Ascending aorta (tissue), 2 donors: ENCODE measurements at regions not wholly inside any gene's neighbourhood (a gene's known extent, or its start where the extent isn't known, plus 50 kb on each side); places are given as distances from the start of the nearest gene placed in this dataset.

Source experiments
- DNase-seq, 2 donors: peaks; one replicate each; pipeline ENCODE4 v3.0.0-alpha.2; 2019; ENCODE audit warnings: low spot score in 2 of 2
- H3K27ac ChIP-seq, 2 donors: fragments of 200-600 bp; sonication (generic); one replicate each; pipeline ENCODE4 v1.5.1; 2016 to 2017; ENCODE audit warnings: mild to moderate bottlenecking in 1 of 2
- H3K27me3 ChIP-seq: fragments of 200-600 bp; sonication (generic); one replicate; pipeline ENCODE4 v1.5.1; 2017
- H3K36me3 ChIP-seq, 2 donors: fragments of 200-600 bp; sonication (generic); one replicate each; pipeline ENCODE4 v1.5.1; 2016
- H3K4me1 ChIP-seq, 2 donors: fragments of 200-600 bp; sonication (generic); one replicate each; pipeline ENCODE4 v1.5.1; 2016 to 2017; ENCODE audit warnings: mild to moderate bottlenecking in 1 of 2
- H3K4me3 ChIP-seq, 2 donors: fragments of 200-600 bp; sonication (generic); one replicate each; pipeline ENCODE4 v1.5.1; 2016 to 2017; ENCODE audit warnings: mild to moderate bottlenecking in 1 of 2
- H3K9me3 ChIP-seq, 2 donors: fragments of 200-600 bp; sonication (generic); one replicate each; pipeline ENCODE4 v1.5.1; 2016
- CTCF ChIP-seq, 3 experiments: fragments of 200-600 bp in 2 of 3; fragments of 450-650 bp in 1 of 3; sonication (generic) in 2 of 3; IDR thresholded peaks; one replicate each; pipeline ENCODE4 v1.5.1; 2016 to 2019; ENCODE audit warnings: antibody characterized with exemption in 3 of 3, mild to moderate bottlenecking in 1 of 3, moderate library complexity in 1 of 3
- intact Hi-C: fragments of 100-400 bp; cut with DNase I; formaldehyde crosslinking; loops from one replicate; pipeline ENCODE4 v1.15.1; 2023

GRCh38 chr9:108158236-108158995 is 668.8 kb upstream of the KLF4 start:
- H3K9me3 ChIP-seq, result no peaks in the 10 kb centered on the region
- H3K36me3 ChIP-seq, result no peaks in the 10 kb centered on the region
- H3K4me3 ChIP-seq, result no peak overlapping the region
- H3K27me3 ChIP-seq, result no peaks in the 10 kb centered on the region
- intact Hi-C loops, result no loop called here
- no peak for DNase-seq
- no peak overlapping the region for H3K27ac ChIP-seq
- no peak for TF ChIP-seq CTCF (IDR thresholded peaks at IDR 0.05)
- H3K4me1 ChIP-seq, result peaks cover 0 to 4% of the 10 kb centered on the region in 2 donors

GRCh38 chr9:108156270-108156998 is 666.9 kb upstream of the KLF4 start:
- Histone ChIP-seq H3K4me1 (peaks cover 0 to 4% of the 10 kb centered on the region in 2 donors), H3K9me3 (no peaks in the 10 kb centered on the region), H3K4me3 (no peak overlapping the region), H3K27me3 (no peaks in the 10 kb centered on the region), H3K36me3 (no peaks in the 10 kb centered on the region), H3K27ac (no peak overlapping the region)
- TF ChIP-seq CTCF (IDR thresholded peaks at IDR 0.05), result no peak
- DNase-seq, result no peak
- intact Hi-C loops, result no loop called here

GRCh38 chr9:108153416-108153815 is 663.8 kb upstream of the KLF4 start:
- TF ChIP-seq CTCF (IDR thresholded peaks at IDR 0.05), result no peak
- Histone ChIP-seq H3K4me3 (no peak overlapping the region), H3K27ac (no peak overlapping the region), H3K27me3 (no peaks in the 10 kb centered on the region), H3K36me3 (no peaks in the 10 kb centered on the region), H3K9me3 (no peaks in the 10 kb centered on the region), H3K4me1 (peaks cover 0 to 4% of the 10 kb centered on the region in 2 donors)
- intact Hi-C loops, result no loop called here
- DNase-seq, result no peak

- H3K4me3 ChIP-seq, result no peak overlapping the region
- DNase-seq, result no peak
- H3K27me3 ChIP-seq, result no peaks in the 10 kb centered on the region
- H3K9me3 ChIP-seq, result no peaks in the 10 kb centered on the region
- peaks cover 0 to 4% of the 10 kb centered on the region in 2 donors for H3K4me1 ChIP-seq
- intact Hi-C loops, result no loop called here
- TF ChIP-seq CTCF (IDR thresholded peaks at IDR 0.05), result no peak
- H3K27ac ChIP-seq, result no peak overlapping the region
- no peaks in the 10 kb centered on the region for H3K36me3 ChIP-seq
These were observed 661.4 kb upstream of the KLF4 start for GRCh38 chr9:108150736-108151586.

GRCh38 chr9:108149326-108149725 is 659.8 kb upstream of the KLF4 start:
- no peaks in the 10 kb centered on the region for H3K27me3 ChIP-seq
- H3K27ac ChIP-seq, result no peak overlapping the region
- no peak for DNase-seq
- no peaks in the 10 kb centered on the region for H3K4me1 ChIP-seq
- no peaks in the 10 kb centered on the region for H3K9me3 ChIP-seq
- no peak for TF ChIP-seq CTCF (IDR thresholded peaks at IDR 0.05)
- H3K36me3 ChIP-seq, result no peaks in the 10 kb centered on the region
- H3K4me3 ChIP-seq, result no peak overlapping the region
- intact Hi-C loops, result loop anchor here (10.0 kb wide), 1 partner anchor 295 kb away; no protein-coding TSS in a partner anchor
